ENCODE measurements at regions not wholly inside any gene's neighbourhood (a gene's known extent, or its start where the extent isn't known, plus 50 kb on each side); places are given as distances from the start of the nearest gene placed in this dataset.

GRCh38 chr1:11354893-11355553 is 82.0 kb downstream of the UBIAD1 start:
- Histone ChIP-seq H3K4me1 (ENCODE audit: control insufficient read depth, insufficient read depth, low read length, poor library complexity, severe bottlenecking) (peaks cover 3% of the 10 kb centered on the region), H3K4me3 (ENCODE audit: extremely low read depth, insufficient read depth, low read length, poor library complexity, severe bottlenecking) (no peak overlapping the region)
- WGBS, 2 experiments (ENCODE audit: insufficient coverage in 2 of 2) = 48 to 61% methylated on average over 2 to 3 of the region's 7 CpGs

GRCh38 chr1:11355559-11356475 is 82.8 kb downstream of the UBIAD1 start:
- WGBS, 2 experiments (ENCODE audit: insufficient coverage in 2 of 2) = 17 to 18% methylated on average over 8 to 11 of the region's 21 CpGs
- Histone ChIP-seq H3K27ac (ENCODE audit: low read depth, low read length, severe bottlenecking) (peak overlapping the region; percentile 38), H3K9me3 (ENCODE audit: control insufficient read depth, low read length) (no peaks in the 10 kb centered on the region), H3K4me1 (ENCODE audit: control insufficient read depth, insufficient read depth, low read length, poor library complexity, severe bottlenecking) (peaks cover 3% of the 10 kb centered on the region), H3K36me3 (ENCODE audit: control insufficient read depth, insufficient read depth, low read length) (no peaks in the 10 kb centered on the region), H3K4me3 (ENCODE audit: extremely low read depth, insufficient read depth, low read length, poor library complexity, severe bottlenecking) (no peak overlapping the region)

More at GRCh38 chr1:11354893-11355553, 82.0 kb downstream of the UBIAD1 start:
- Histone ChIP-seq H3K27ac (ENCODE audit: low read depth, low read length, severe bottlenecking) (peak overlapping the region; percentile 38), H3K9me3 (ENCODE audit: control insufficient read depth, low read length) (no peaks in the 10 kb centered on the region), H3K36me3 (ENCODE audit: control insufficient read depth, insufficient read depth, low read length) (no peaks in the 10 kb centered on the region)

GRCh38 chr1:11357276-11357675 is 84.3 kb downstream of the UBIAD1 start:
- no peaks in the 10 kb centered on the region for H3K36me3 ChIP-seq (ENCODE audit: control insufficient read depth, insufficient read depth, low read length)
- H3K9me3 ChIP-seq (ENCODE audit: control insufficient read depth, low read length) = no peaks in the 10 kb centered on the region
- H3K27ac ChIP-seq (ENCODE audit: low read depth, low read length, severe bottlenecking) = no peak overlapping the region
- H3K4me3 ChIP-seq (ENCODE audit: extremely low read depth, insufficient read depth, low read length, poor library complexity, severe bottlenecking) = no peak overlapping the region
- 68 to 70% methylated on average over 13 to 15 of the region's 15 CpGs for WGBS, 2 experiments (ENCODE audit: insufficient coverage in 2 of 2)
- H3K4me1 ChIP-seq (ENCODE audit: control insufficient read depth, insufficient read depth, low read length, poor library complexity, severe bottlenecking) = peaks cover 3% of the 10 kb centered on the region

GRCh38 chr1:11358984-11359383 is 86.0 kb downstream of the UBIAD1 start:
- Histone ChIP-seq H3K9me3 (ENCODE audit: control insufficient read depth, low read length) (no peaks in the 10 kb centered on the region), H3K4me1 (ENCODE audit: control insufficient read depth, insufficient read depth, low read length, poor library complexity, severe bottlenecking) (no peaks in the 10 kb centered on the region), H3K4me3 (ENCODE audit: extremely low read depth, insufficient read depth, low read length, poor library complexity, severe bottlenecking) (no peak overlapping the region), H3K36me3 (ENCODE audit: control insufficient read depth, insufficient read depth, low read length) (no peaks in the 10 kb centered on the region), H3K27ac (ENCODE audit: low read depth, low read length, severe bottlenecking) (no peak overlapping the region)
- WGBS, 2 experiments (ENCODE audit: insufficient coverage in 2 of 2) = 83 to 87% methylated on average over 5 of the region's 6 CpGs

GRCh38 chr1:11362547-11363021 is 89.6 kb downstream of the UBIAD1 start:
- Histone ChIP-seq H3K4me3 (ENCODE audit: extremely low read depth, insufficient read depth, low read length, poor library complexity, severe bottlenecking) (no peak overlapping the region), H3K4me1 (ENCODE audit: control insufficient read depth, insufficient read depth, low read length, poor library complexity, severe bottlenecking) (no peaks in the 10 kb centered on the region), H3K36me3 (ENCODE audit: control insufficient read depth, insufficient read depth, low read length) (no peaks in the 10 kb centered on the region), H3K9me3 (ENCODE audit: control insufficient read depth, low read length) (no peaks in the 10 kb centered on the region), H3K27ac (ENCODE audit: low read depth, low read length, severe bottlenecking) (no peak overlapping the region)
- 54 to 72% methylated on average over 14 to 15 of the region's 16 CpGs for WGBS, 2 experiments (ENCODE audit: insufficient coverage in 2 of 2)

GRCh38 chr1:11364170-11364569 is 91.2 kb downstream of the UBIAD1 start:
- H3K4me3 ChIP-seq (ENCODE audit: extremely low read depth, insufficient read depth, low read length, poor library complexity, severe bottlenecking) = no peak overlapping the region
- H3K36me3 ChIP-seq (ENCODE audit: control insufficient read depth, insufficient read depth, low read length) = no peaks in the 10 kb centered on the region
- no peaks in the 10 kb centered on the region for H3K9me3 ChIP-seq (ENCODE audit: control insufficient read depth, low read length)
- H3K4me1 ChIP-seq (ENCODE audit: control insufficient read depth, insufficient read depth, low read length, poor library complexity, severe bottlenecking) = no peaks in the 10 kb centered on the region
- 92% methylated on average over 4 of the region's 7 CpGs; no CpG with 5 or more reads in 1 of the 2 experiments for WGBS, 2 experiments (ENCODE audit: insufficient coverage in 2 of 2)
- H3K27ac ChIP-seq (ENCODE audit: low read depth, low read length, severe bottlenecking) = no peak overlapping the region

DNA sequence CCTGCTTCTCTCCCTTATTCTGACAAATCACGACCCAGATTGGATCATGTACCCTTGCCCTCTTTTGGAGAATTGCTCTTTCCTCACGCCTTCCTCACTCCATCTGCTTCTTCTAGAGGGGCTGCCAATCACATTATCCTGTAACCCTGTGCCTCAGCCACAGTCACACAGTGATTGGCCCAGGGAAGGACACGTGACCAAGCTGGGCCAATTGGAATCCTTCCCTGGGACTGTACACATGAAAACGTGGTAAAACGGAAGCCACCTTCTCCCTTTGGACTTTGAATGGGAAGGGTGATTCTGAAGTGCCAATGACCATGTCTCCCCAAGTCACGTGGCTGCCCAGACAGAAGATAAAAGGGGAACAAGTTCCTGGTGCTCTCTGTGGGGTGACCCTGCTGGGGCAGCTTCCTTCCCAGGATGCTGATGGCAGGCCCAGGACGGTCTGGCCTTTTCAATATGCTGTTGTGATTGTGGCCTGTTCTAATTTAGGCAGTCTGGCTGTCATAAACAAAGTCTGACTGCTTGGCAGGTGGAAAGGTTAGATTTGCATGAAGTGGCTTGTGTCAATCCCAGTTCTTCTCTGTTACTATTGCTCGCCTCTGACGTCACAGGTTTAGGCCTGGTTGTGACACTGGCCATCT is 92.9 kb downstream of the UBIAD1 start:
- 93 to 95% methylated on average over 7 to 8 of the region's 9 CpGs for WGBS, 2 experiments (ENCODE audit: insufficient coverage in 2 of 2)
- H3K9me3 ChIP-seq (ENCODE audit: control insufficient read depth, low read length) = no peaks in the 10 kb centered on the region
- H3K4me1 ChIP-seq (ENCODE audit: control insufficient read depth, insufficient read depth, low read length, poor library complexity, severe bottlenecking) = no peaks in the 10 kb centered on the region
- no peaks in the 10 kb centered on the region for H3K36me3 ChIP-seq (ENCODE audit: control insufficient read depth, insufficient read depth, low read length)
- H3K4me3 ChIP-seq (ENCODE audit: extremely low read depth, insufficient read depth, low read length, poor library complexity, severe bottlenecking) = no peak overlapping the region
- no peak overlapping the region for H3K27ac ChIP-seq (ENCODE audit: low read depth, low read length, severe bottlenecking)

DNA sequence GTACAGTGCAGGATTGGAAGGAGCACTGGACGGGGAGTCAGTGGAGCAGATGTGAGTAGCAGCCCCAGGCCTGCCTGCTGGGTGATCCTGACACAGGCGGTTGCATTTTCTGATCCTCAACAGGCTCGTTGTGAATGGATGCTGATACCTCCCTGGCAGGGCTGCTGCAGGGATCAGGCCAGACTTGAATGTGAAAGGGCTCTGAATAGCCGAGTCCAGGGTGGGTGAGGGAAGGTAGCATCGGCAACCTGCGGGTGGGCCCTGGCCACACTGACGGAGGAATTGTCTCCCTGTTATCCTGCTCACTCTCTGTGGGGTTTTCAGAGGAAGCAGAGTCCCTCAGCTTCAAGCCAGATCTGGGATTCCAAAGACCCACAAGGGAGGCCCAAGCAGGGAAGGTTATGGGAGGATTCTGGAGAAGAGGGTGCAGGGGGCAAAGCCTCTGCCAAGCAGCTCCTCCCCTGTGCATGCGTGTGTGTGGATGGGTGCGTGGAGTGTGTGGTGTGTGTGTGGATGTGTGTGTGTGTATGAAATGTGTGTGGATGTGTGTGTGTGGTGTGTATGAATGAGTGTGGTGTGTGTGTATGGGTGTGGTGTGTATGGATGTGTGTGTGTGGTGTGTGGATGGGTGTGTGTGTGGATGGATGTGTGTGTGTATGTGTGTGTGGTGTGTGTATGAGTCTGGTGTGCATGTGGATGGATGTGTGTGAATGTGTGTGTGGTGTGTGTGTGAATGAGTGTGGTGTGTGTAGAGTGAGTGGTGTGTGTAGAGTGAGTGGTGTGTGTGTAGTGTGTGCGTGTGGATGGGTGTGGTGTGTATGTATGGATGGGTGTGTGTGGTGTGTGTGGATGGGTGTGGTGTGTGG is 100.3 kb downstream of the UBIAD1 start:
- no peaks in the 10 kb centered on the region for H3K9me3 ChIP-seq (ENCODE audit: control insufficient read depth, low read length)
- no peaks in the 10 kb centered on the region for H3K36me3 ChIP-seq (ENCODE audit: control insufficient read depth, insufficient read depth, low read length)
- no peaks in the 10 kb centered on the region for H3K4me1 ChIP-seq (ENCODE audit: control insufficient read depth, insufficient read depth, low read length, poor library complexity, severe bottlenecking)
- 65 to 75% methylated on average over 8 of the region's 10 CpGs for WGBS, 2 experiments (ENCODE audit: insufficient coverage in 2 of 2)
- H3K4me3 ChIP-seq (ENCODE audit: extremely low read depth, insufficient read depth, low read length, poor library complexity, severe bottlenecking) = no peak overlapping the region
- no peak overlapping the region for H3K27ac ChIP-seq (ENCODE audit: low read depth, low read length, severe bottlenecking)

DNA sequence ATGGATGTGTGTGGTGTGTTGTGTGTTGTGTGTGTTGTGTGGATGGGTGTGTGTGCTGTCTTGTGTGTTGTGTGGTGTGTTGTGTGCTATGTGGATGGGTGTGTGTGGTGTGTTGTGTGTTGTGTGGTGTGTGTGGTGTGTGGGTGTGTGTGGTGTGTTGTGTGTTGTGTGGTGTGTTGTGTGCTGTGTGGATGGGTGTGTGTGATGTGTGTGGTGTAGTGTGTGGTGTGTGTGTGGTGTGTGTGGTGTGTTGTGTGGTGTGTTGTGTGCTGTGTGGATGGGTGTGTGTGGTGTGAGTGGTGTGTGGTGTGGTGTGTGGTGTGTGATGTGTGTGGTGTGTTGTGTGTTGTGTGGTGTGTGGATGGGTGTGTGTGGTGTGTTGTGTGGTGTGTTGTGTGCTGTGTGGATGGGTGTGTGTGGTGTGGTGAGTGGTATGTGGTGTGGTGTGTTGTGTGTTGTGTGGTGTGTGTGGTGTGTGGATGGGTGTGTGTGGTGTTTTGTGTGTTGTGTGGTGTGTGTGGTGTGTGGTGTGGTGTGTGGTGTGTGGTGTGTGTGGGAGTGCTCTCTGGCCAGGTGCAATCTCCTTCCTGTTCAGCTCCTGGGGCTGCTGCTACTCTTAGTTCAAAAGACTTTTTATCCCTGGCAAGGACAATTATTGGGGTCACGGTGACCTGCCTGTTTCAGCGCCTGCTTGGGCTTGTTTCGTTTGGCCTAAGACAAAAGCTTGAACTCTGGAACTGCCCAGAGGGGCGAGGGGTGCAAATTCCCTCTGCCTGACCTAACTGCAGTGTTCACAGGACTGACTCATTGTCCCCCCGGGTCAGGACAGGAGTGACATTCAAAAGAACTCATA is 101.1 kb downstream of the UBIAD1 start:
- WGBS, 2 experiments (ENCODE audit: insufficient coverage in 2 of 2) = 70 to 79% methylated on average over 5 of the region's 5 CpGs
- H3K36me3 ChIP-seq (ENCODE audit: control insufficient read depth, insufficient read depth, low read length) = no peaks in the 10 kb centered on the region
- H3K9me3 ChIP-seq (ENCODE audit: control insufficient read depth, low read length) = no peaks in the 10 kb centered on the region
- no peaks in the 10 kb centered on the region for H3K4me1 ChIP-seq (ENCODE audit: control insufficient read depth, insufficient read depth, low read length, poor library complexity, severe bottlenecking)
- no peak overlapping the region for H3K4me3 ChIP-seq (ENCODE audit: extremely low read depth, insufficient read depth, low read length, poor library complexity, severe bottlenecking)
- no peak overlapping the region for H3K27ac ChIP-seq (ENCODE audit: low read depth, low read length, severe bottlenecking)
